ENCODE measurements at regions not wholly inside any gene's neighbourhood (a gene's known extent, or its start where the extent isn't known, plus 50 kb on each side); places are given as distances from the start of the nearest gene placed in this dataset.
"Not testable (repeated sequence)": the region's sequence is repeated elsewhere in the genome, so short reads cannot be mapped to it uniquely, and the experiment has no call there.

- H3K4me3 ChIP-seq = no peak overlapping the region
- no peak overlapping the region for H3K9ac ChIP-seq (ENCODE audit: insufficient read length)
- no peaks in the 10 kb centered on the region for H3K9me3 ChIP-seq (ENCODE audit: low read depth, low read length)
- H3K27ac ChIP-seq = no peak overlapping the region
- no peak for DNase-seq (ENCODE audit: low read depth, low spot score)
- TF ChIP-seq EZH2 (IDR thresholded peaks at IDR 0.05) = no peak
- TF ChIP-seq FOXP2 (optimal IDR thresholded peaks at IDR 0.05; ENCODE audit: control extremely low read depth, extremely low read length, insufficient read depth) = no peak
- TF ChIP-seq POLR2AphosphoS5 (IDR thresholded peaks at IDR 0.05; ENCODE audit: borderline replicate concordance, low read depth, low read length) = no peak
- no peaks in the 10 kb centered on the region for H3K36me3 ChIP-seq (ENCODE audit: insufficient read depth, low read length)
Measured at GRCh38 chr3:137692803-137693431, 71.2 kb upstream of the SOX14 start.

DNA sequence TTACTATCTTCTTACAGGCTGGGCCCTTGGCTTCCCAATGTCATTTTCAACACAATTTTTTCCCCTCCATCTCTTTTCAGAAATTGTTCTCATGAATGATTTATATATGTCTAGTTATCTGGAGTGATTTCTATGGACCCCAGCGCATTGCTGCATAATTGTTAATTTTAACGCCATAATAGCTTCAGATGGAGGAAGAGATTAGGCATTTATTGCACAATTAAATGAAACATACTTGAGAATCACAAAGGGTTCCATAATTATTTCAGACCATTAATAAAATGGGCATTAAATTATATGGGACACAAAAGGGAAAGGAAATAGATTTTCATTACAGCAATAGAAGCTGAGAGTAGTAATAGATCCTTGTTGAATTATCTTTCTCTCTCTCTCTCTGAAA is 70.3 kb upstream of the SOX14 start:
- DNase-seq (ENCODE audit: low read depth, low spot score) = no peak
- no peaks in the 10 kb centered on the region for H3K9me3 ChIP-seq (ENCODE audit: low read depth, low read length)
- TF ChIP-seq EZH2 (IDR thresholded peaks at IDR 0.05) (no peak), FOXP2 (optimal IDR thresholded peaks at IDR 0.05; ENCODE audit: control extremely low read depth, extremely low read length, insufficient read depth) (no peak), POLR2AphosphoS5 (IDR thresholded peaks at IDR 0.05; ENCODE audit: borderline replicate concordance, low read depth, low read length) (no peak)

DNA sequence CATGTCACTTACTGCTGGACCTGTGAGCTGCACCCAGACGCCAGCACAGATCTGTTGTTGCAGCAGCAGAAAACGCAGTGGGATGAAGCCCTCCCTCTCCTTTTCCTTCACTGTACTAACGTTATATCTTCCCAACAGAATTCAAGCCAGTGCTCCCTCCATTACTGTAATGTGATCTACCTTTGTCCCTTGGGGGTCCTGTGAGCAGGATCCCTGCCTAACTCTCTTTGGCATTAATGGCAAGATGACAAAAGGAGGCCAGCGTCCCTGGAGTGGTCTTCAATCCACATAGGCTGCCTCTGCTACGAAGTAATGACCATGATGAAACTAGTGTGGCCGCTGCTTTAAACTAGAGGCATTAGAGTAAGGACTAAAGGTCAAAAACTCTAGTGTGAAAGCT is 69.3 kb upstream of the SOX14 start:
- TF ChIP-seq EZH2 (IDR thresholded peaks at IDR 0.05) (no peak), FOXP2 (optimal IDR thresholded peaks at IDR 0.05; ENCODE audit: control extremely low read depth, extremely low read length, insufficient read depth) (no peak), POLR2AphosphoS5 (IDR thresholded peaks at IDR 0.05; ENCODE audit: borderline replicate concordance, low read depth, low read length) (no peak)
- Histone ChIP-seq H3K36me3 (ENCODE audit: insufficient read depth, low read length) (no peaks in the 10 kb centered on the region), H3K9ac (ENCODE audit: insufficient read length) (no peak overlapping the region), H3K4me3 (no peak overlapping the region), H3K9me3 (ENCODE audit: low read depth, low read length) (no peaks in the 10 kb centered on the region), H3K27ac (no peak overlapping the region)
- no peak for DNase-seq (ENCODE audit: low read depth, low spot score)

More for the DNA sequence above, 70.3 kb upstream of the SOX14 start:
- Histone ChIP-seq H3K9ac (ENCODE audit: insufficient read length) (no peak overlapping the region), H3K4me3 (no peak overlapping the region), H3K36me3 (ENCODE audit: insufficient read depth, low read length) (no peaks in the 10 kb centered on the region), H3K27ac (no peak overlapping the region)

DNA sequence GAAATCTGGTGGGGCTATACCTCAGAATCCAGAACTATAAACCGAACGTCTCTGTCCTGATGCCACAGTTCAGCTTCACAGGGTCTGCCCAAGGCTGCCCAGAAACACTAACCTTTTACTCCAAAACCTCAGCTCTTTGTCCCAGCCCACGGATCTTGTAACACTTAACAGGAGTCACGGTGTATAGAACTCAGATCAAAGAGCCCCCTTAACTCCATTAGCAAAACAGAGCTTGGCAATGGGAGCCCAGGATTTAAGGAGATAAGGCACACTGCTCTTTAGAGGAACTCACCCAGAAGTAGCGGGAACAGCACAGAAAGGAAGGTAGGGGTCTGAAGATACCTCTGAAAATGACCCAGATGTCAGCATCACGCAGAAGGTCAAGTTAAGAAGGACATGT is 68.8 kb upstream of the SOX14 start:
- no peak for DNase-seq (ENCODE audit: low read depth, low spot score)
- H3K27ac ChIP-seq = no peak overlapping the region

GRCh38 chr3:137709011-137709601 is 55.0 kb upstream of the SOX14 start:
- H3K27ac ChIP-seq = no peak overlapping the region
- DNase-seq (ENCODE audit: low read depth, low spot score) = peak; percentile 16
- H3K36me3 ChIP-seq (ENCODE audit: insufficient read depth, low read length) = no peaks in the 10 kb centered on the region
- H3K9me3 ChIP-seq (ENCODE audit: low read depth, low read length) = no peaks in the 10 kb centered on the region
- no peak overlapping the region for H3K9ac ChIP-seq (ENCODE audit: insufficient read length)
- no peak overlapping the region for H3K4me3 ChIP-seq
- TF ChIP-seq POLR2AphosphoS5 (IDR thresholded peaks at IDR 0.05; ENCODE audit: borderline replicate concordance, low read depth, low read length) = no peak
- no peak for TF ChIP-seq FOXP2 (optimal IDR thresholded peaks at IDR 0.05; ENCODE audit: control extremely low read depth, extremely low read length, insufficient read depth)
- TF ChIP-seq EZH2 (IDR thresholded peaks at IDR 0.05) = no peak

More for the DNA sequence above, 68.8 kb upstream of the SOX14 start:
- H3K4me3 ChIP-seq = no peak overlapping the region
- TF ChIP-seq POLR2AphosphoS5 (IDR thresholded peaks at IDR 0.05; ENCODE audit: borderline replicate concordance, low read depth, low read length) (no peak), FOXP2 (optimal IDR thresholded peaks at IDR 0.05; ENCODE audit: control extremely low read depth, extremely low read length, insufficient read depth) (no peak), EZH2 (IDR thresholded peaks at IDR 0.05) (no peak)
- no peak overlapping the region for H3K9ac ChIP-seq (ENCODE audit: insufficient read length)
- no peaks in the 10 kb centered on the region for H3K36me3 ChIP-seq (ENCODE audit: insufficient read depth, low read length)
- H3K9me3 ChIP-seq (ENCODE audit: low read depth, low read length) = no peaks in the 10 kb centered on the region

DNA sequence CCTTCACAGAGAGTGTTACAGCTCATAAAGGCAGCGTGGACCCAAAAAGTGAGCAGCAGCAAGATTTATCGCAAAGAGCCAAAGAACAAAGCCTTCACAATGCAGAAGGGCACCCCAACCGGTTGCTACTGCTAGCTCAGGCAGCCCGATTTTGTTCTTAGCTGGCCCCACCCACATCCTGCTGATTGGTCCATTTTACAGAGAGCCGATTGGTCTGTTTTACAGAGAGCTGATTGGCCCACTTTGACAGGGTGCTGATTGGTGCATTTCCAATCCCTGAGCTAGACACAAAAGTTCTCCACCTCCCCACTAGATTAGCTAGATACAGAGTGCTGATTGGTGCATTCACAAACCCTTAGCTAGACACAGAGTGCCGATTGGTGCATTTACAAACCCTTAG is 50.1 kb upstream of the SOX14 start:
- not testable (repeated sequence) for H3K27ac ChIP-seq; H3K36me3 ChIP-seq (ENCODE audit: insufficient read depth, low read length); H3K4me3 ChIP-seq; DNase-seq (ENCODE audit: low read depth, low spot score); H3K9me3 ChIP-seq (ENCODE audit: low read depth, low read length); H3K9ac ChIP-seq (ENCODE audit: insufficient read length)
